ENCODE measurements at regions not wholly inside any gene's neighbourhood (a gene's known extent, or its start where the extent isn't known, plus 50 kb on each side); places are given as distances from the start of the nearest gene placed in this dataset.

GRCh38 chr7:121480566-121481335 is 84.6 kb upstream of the FAM3C start:
- Histone ChIP-seq H3K9me3 (replicated peaks; ENCODE audit: control insufficient read depth, insufficient read depth, low read length) (no peaks in the 10 kb centered on the region), H3K27me3 (ENCODE audit: control insufficient read depth in 2 of 2, insufficient read depth in 2 of 2, low read length in 2 of 2) (peaks cover 0 to 2% of the 10 kb centered on the region in 2 experiments), H2AFZ (ENCODE audit: low read depth, low read length) (no peak overlapping the region), H3K79me2 (ENCODE audit: control insufficient read depth, insufficient read depth, low read length) (no peaks in the 10 kb centered on the region), H3K4me2 (ENCODE audit: insufficient read depth, low read length) (no peak overlapping the region), H3K9ac (replicated peaks; ENCODE audit: extremely low read depth, insufficient read depth, low read length) (no peak overlapping the region), H3K4me1 (ENCODE audit: control insufficient read depth, extremely low read depth, insufficient read depth, low read length) (no peaks in the 10 kb centered on the region), H4K20me1 (replicated peaks; ENCODE audit: control insufficient read depth, extremely low read depth, insufficient read depth, low read length) (no peaks in the 10 kb centered on the region), H3K27ac (ENCODE audit: insufficient read depth, low read depth, low read length) (no peak overlapping the region), H3K9me1 (replicated peaks; ENCODE audit: control insufficient read depth, extremely low read depth, insufficient read depth, low read length) (no peaks in the 10 kb centered on the region), H3K36me3 (ENCODE audit: control insufficient read depth in 2 of 2, extremely low read depth in 1 of 2, insufficient read depth in 2 of 2, low read length in 2 of 2) (no peaks in the 10 kb centered on the region), H3K4me3 (replicated peaks in 1 of 3; ENCODE audit: insufficient read depth in 1 of 3, low read depth in 1 of 3, low read length in 3 of 3) (no peak overlapping the region)
- CTCF ChIA-PET = no interaction called here
- TF ChIP-seq EZH2 (IDR thresholded peaks at IDR 0.05; ENCODE audit: borderline replicate concordance, low read depth, low read length, severe bottlenecking) (no peak), POLR2A (IDR thresholded peaks at IDR 0.05; ENCODE audit: low read depth, low read length) (no peak), JUN (IDR thresholded peaks at IDR 0.05; ENCODE audit: borderline replicate concordance, insufficient read depth, insufficient read length, low read depth) (no peak), MAX (IDR thresholded peaks at IDR 0.05; ENCODE audit: insufficient read depth, insufficient read length) (no peak), CTCF (IDR thresholded peaks at IDR 0.05; ENCODE audit: extremely low read depth in 1 of 2, insufficient read depth in 1 of 2, low read depth in 1 of 2, low read length in 2 of 2) (no peak), MYC (IDR thresholded peaks at IDR 0.05; ENCODE audit: low read depth, low read length) (no peak), FOS (IDR thresholded peaks at IDR 0.05; ENCODE audit: borderline replicate concordance, insufficient read depth, low read length) (no peak), POLR2AphosphoS5 (IDR thresholded peaks at IDR 0.05; ENCODE audit: insufficient read depth, low read depth, low read length) (no peak), GATA2 (IDR thresholded peaks at IDR 0.05; ENCODE audit: insufficient read depth, insufficient read length, low read depth, low read length) (no peak)
- intact Hi-C loops (cut with micrococcal nuclease) = no loop called here
- POLR2A ChIA-PET = no interaction called here
- FAIRE-seq (no peak), DNase-seq (ENCODE audit: low read depth, low spot score) (no peak)
- no TSS peak for BruUV-seq (replicated peaks)
- dilution Hi-C loops (cut with MboI; ENCODE audit: extremely low pct_ligation_motif_present, low sequenced_read_pairs) = no loop called here
